Endothelial cell of umbilical vein (primary cell): ENCODE measurements at regions not wholly inside any gene's neighbourhood (a gene's known extent, or its start where the extent isn't known, plus 50 kb on each side); places are given as distances from the start of the nearest gene placed in this dataset.
A peak's percentile ranks its signal among the peaks of the same experiment; 100 is the strongest.

ENCODE experiments used
- BruUV-seq: library from RNA; stranded (reverse); fragments of 400-500 nt; replicated peaks from 2 replicates; lab custom pipeline; 2021; lab: Mats Ljungman, UMichigan
- CTCF ChIA-PET: fragments of 300-600, 350-600 bp; sonication (Branson Sonifier 250); formaldehyde crosslinking; loops from one replicate; lab custom pipeline; 2021; ENCODE audit warnings: antibody characterized with exemption, inconsistent platforms; lab: Charles Lee
- POLR2A ChIA-PET: fragments of 300-600, 350-600 bp; sonication (Branson Sonifier 250); formaldehyde crosslinking; loops from one replicate; lab custom pipeline; 2021; ENCODE audit warnings: antibody characterized with exemption, inconsistent platforms; lab: Charles Lee
- DNase-seq: peaks from one replicate; pipeline ENCODE4 v3.0.0-alpha.2; 2011; ENCODE audit warnings: low read depth, low spot score
- FAIRE-seq: peaks from 2 replicates; lab custom pipeline; 2011; peaks lifted over from hg19 to GRCh38; lab: Jason Lieb, UNC
- H2AFZ ChIP-seq: 2 replicates; pipeline ENCODE4 v1.6.0; 2012; ENCODE audit warnings: low read depth, low read length, control low read depth, inconsistent platforms
- H3K27ac ChIP-seq: 2 replicates; pipeline ENCODE4 v1.5.1; 2011; ENCODE audit warnings: low read depth, mild to moderate bottlenecking, control low read depth, low read length, moderate library complexity; ENCODE audit not compliant: insufficient read depth
- H3K27me3 ChIP-seq, 2 experiments: 2 replicates each; pipeline versions ENCODE4 v1.6.0 to v1.6.1; 2011; ENCODE audit warnings: low read length in 2 of 2, mixed read lengths in 1 of 2; ENCODE audit not compliant: control insufficient read depth in 2 of 2, insufficient read depth in 2 of 2
- H3K36me3 ChIP-seq, 2 experiments: 2 replicates in 1 of 2; 3 replicates in 1 of 2; pipeline ENCODE4 v1.5.1; 2011; ENCODE audit warnings: low read length in 2 of 2, mild to moderate bottlenecking in 1 of 2, moderate library complexity in 1 of 2; ENCODE audit not compliant: control insufficient read depth in 2 of 2, insufficient read depth in 2 of 2; ENCODE audit errors: extremely low read depth in 1 of 2
- H3K4me1 ChIP-seq: 3 replicates; pipeline ENCODE4 v1.5.1; 2011; ENCODE audit warnings: mild to moderate bottlenecking, low read length; ENCODE audit not compliant: control insufficient read depth, insufficient read depth; ENCODE audit errors: extremely low read depth
- H3K4me2 ChIP-seq: 2 replicates; pipeline ENCODE4 v1.6.1; 2011; ENCODE audit warnings: low read length, control low read depth, mixed read lengths; ENCODE audit not compliant: insufficient read depth
- H3K4me3 ChIP-seq, 3 experiments: fragments of 200-600 bp in 1 of 3; sonication (generic), shearing (Covaris generic) in 1 of 3; replicated peaks in 1 of 3; 2 replicates each; pipeline ENCODE4 v1.5.1; 2011 to 2016; ENCODE audit warnings: control low read depth in 3 of 3, low read length in 3 of 3, mild to moderate bottlenecking in 2 of 3, inconsistent platforms in 1 of 3, low read depth in 1 of 3, moderate library complexity in 1 of 3; ENCODE audit not compliant: insufficient read depth in 1 of 3
- H3K79me2 ChIP-seq: 2 replicates; pipeline ENCODE4 v1.6.0; 2012; ENCODE audit warnings: low read length, inconsistent platforms; ENCODE audit not compliant: control insufficient read depth, insufficient read depth
- H3K9ac ChIP-seq: replicated peaks from 2 replicates; pipeline ENCODE3; 2011; ENCODE audit warnings: low read length, control low read depth; ENCODE audit not compliant: insufficient read depth; ENCODE audit errors: extremely low read depth
- H3K9me1 ChIP-seq: replicated peaks from 3 replicates; pipeline ENCODE4 v1.6.0; 2011; ENCODE audit warnings: mild to moderate bottlenecking, low read length; ENCODE audit not compliant: control insufficient read depth, insufficient read depth; ENCODE audit errors: extremely low read depth
- H3K9me3 ChIP-seq: replicated peaks from 2 replicates; pipeline ENCODE4 v1.5.1; 2012; ENCODE audit warnings: low read length, inconsistent platforms; ENCODE audit not compliant: control insufficient read depth, insufficient read depth
- H4K20me1 ChIP-seq: replicated peaks from 2 replicates; pipeline ENCODE3; 2011; ENCODE audit warnings: mild to moderate bottlenecking, low read length; ENCODE audit not compliant: control insufficient read depth, insufficient read depth; ENCODE audit errors: extremely low read depth
- CTCF ChIP-seq, 2 donors: IDR thresholded peaks; 1 replicate in 1 of 2; 2 replicates in 1 of 2; pipeline ENCODE4 v1.5.1; 2011; ENCODE audit warnings: low read length in 2 of 2, mild to moderate bottlenecking in 2 of 2, moderate library complexity in 2 of 2, control low read depth in 1 of 2, inconsistent platforms in 1 of 2, low read depth in 1 of 2; ENCODE audit not compliant: insufficient read depth in 1 of 2; ENCODE audit errors: extremely low read depth in 1 of 2
- POLR2AphosphoS5 ChIP-seq: IDR thresholded peaks from 2 replicates; pipeline ENCODE4 v1.6.1; 2012; ENCODE audit warnings: low read depth, mild to moderate bottlenecking, control low read depth, low read length, moderate library complexity; ENCODE audit not compliant: insufficient read depth
- dilution Hi-C: fragments of 300-500 bp; cut with MboI; formaldehyde crosslinking; loops from one replicate; pipeline ENCODE4 v1.15.0; 2019; ENCODE audit warnings: low sequenced_read_pairs; ENCODE audit not compliant: extremely low pct_ligation_motif_present
- intact Hi-C: fragments of 100-400 bp; cut with micrococcal nuclease; formaldehyde crosslinking; loops from one replicate; pipeline ENCODE4 v1.10.0; 2022

GRCh38 chr12:92649511-92650227 lies 53.1 kb upstream of the PLEKHG7 start:
- peak; percentile 89 for FAIRE-seq
- H2AFZ ChIP-seq: no peak overlapping the region

More at GRCh38 chr12:92649511-92650227, 53.1 kb upstream of the PLEKHG7 start:
- dilution Hi-C loops: no loop called here
- TF ChIP-seq POLR2AphosphoS5 (no peak), CTCF (IDR thresholded peaks at IDR 0.05; ENCODE audit: extremely low read depth in 1 of 2, insufficient read depth in 1 of 2, low read depth in 1 of 2, low read length in 2 of 2) (peak; percentile 69 to 70)
- Histone ChIP-seq H3K79me2 (no peaks in the 10 kb centered on the region), H3K4me3 (no peak overlapping the region), H3K27me3 (no peaks in the 10 kb centered on the region), H3K27ac (no peak overlapping the region), H3K36me3 (no peaks in the 10 kb centered on the region), H3K9me3 (no peaks in the 10 kb centered on the region), H3K9me1 (no peaks in the 10 kb centered on the region), H3K4me2 (no peak overlapping the region), H3K9ac (no peak overlapping the region), H4K20me1 (no peaks in the 10 kb centered on the region), H3K4me1 (no peaks in the 10 kb centered on the region)
- ChIA-PET CTCF (interaction anchor here (0.6 to 7.5 kb wide), 11 partner anchors 10 to 1288 kb away, joined by 3 to 86 read pairs (median 4); no protein-coding TSS in a partner anchor), POLR2A (no interaction called here)
- BruUV-seq: no TSS peak
- intact Hi-C loops: loop anchor here (1.0 to 10.0 kb wide), 7 partner anchors 75 to 1288 kb away; no protein-coding TSS in a partner anchor
- DNase-seq: peak; percentile 75
